Neural cell (in vitro differentiated cells): ENCODE measurements at regions not wholly inside any gene's neighbourhood (a gene's known extent, or its start where the extent isn't known, plus 50 kb on each side); places are given as distances from the start of the nearest gene placed in this dataset.

Experiments used
- H2AFZ ChIP-seq: fragments of 200-600, 300-800 bp; sonication (generic), shearing (Covaris generic); 2 replicates; pipeline ENCODE4 v1.6.0; 2014; ENCODE audit warnings: low read depth, mild to moderate bottlenecking, antibody characterized with exemption, low read length, moderate library complexity
- H3F3A ChIP-seq: fragments of 200-600 bp; shearing (Covaris generic); 2 replicates; pipeline ENCODE4 v1.6.1; 2016; ENCODE audit warnings: mild to moderate bottlenecking, moderate library complexity, mixed read lengths, antibody characterized with exemption, low read length; ENCODE audit not compliant: insufficient read depth, poor library complexity, severe bottlenecking
- H3K27ac ChIP-seq: fragments of 200-600, 300-800 bp; sonication (generic), shearing (Covaris generic); 2 replicates; pipeline ENCODE4 v1.5.1; 2014; ENCODE audit warnings: mild to moderate bottlenecking, low read length, moderate library complexity
- H3K27me3 ChIP-seq: fragments of 300-800, 200-600 bp; sonication (generic), shearing (Covaris generic); 2 replicates; pipeline ENCODE4 v1.6.0; 2014; ENCODE audit warnings: mild to moderate bottlenecking, low read depth, low read length, moderate library complexity; ENCODE audit not compliant: insufficient read depth
- H3K36me3 ChIP-seq: fragments of 300-800, 200-600 bp; sonication (generic), shearing (Covaris generic); 2 replicates; pipeline ENCODE4 v1.5.1; 2014; ENCODE audit warnings: mild to moderate bottlenecking, antibody characterized with exemption, low read length, moderate library complexity; ENCODE audit not compliant: insufficient read depth
- H3K4me2 ChIP-seq: fragments of 300-800, 200-600 bp; sonication (generic), shearing (Covaris generic); 2 replicates; pipeline ENCODE4 v1.6.0; 2014; ENCODE audit warnings: mild to moderate bottlenecking, low read length
- H3K4me3 ChIP-seq: fragments of 300-800, 200-600 bp; sonication (generic), shearing (Covaris generic); 2 replicates; pipeline ENCODE4 v1.5.1; 2014; ENCODE audit warnings: mild to moderate bottlenecking, low read length, moderate library complexity
- H3K79me2 ChIP-seq: fragments of 200-600 bp; shearing (Covaris generic); replicated peaks from 2 replicates; pipeline ENCODE4 v1.6.0; 2014; ENCODE audit warnings: mild to moderate bottlenecking, low read length, moderate library complexity; ENCODE audit not compliant: insufficient read depth
- H3K9ac ChIP-seq: fragments of 300-800, 200-600 bp; sonication (generic), shearing (Covaris generic); 2 replicates; pipeline ENCODE4 v1.6.1; 2016; ENCODE audit warnings: mild to moderate bottlenecking, low read length, mixed read lengths
- H3K9me2 ChIP-seq: fragments of 200-600 bp; shearing (Covaris generic); 2 replicates; pipeline ENCODE4 v1.6.1; 2016; ENCODE audit warnings: mild to moderate bottlenecking, low read length, mixed read lengths; ENCODE audit not compliant: insufficient read depth
- H3K9me3 ChIP-seq: fragments of 200-600, 300-800 bp; sonication (generic), shearing (Covaris generic); 2 replicates; pipeline ENCODE4 v1.6.1; 2016; ENCODE audit warnings: mild to moderate bottlenecking, mixed run types, low read length, moderate library complexity, mixed read lengths
- H4K20me1 ChIP-seq: fragments of 200-600 bp; shearing (Covaris generic); 2 replicates; pipeline ENCODE4 v1.6.1; 2016; ENCODE audit warnings: mild to moderate bottlenecking, mixed run types; ENCODE audit not compliant: insufficient read depth
- CTCF ChIP-seq: fragments of 450-650 bp; IDR thresholded peaks from 2 replicates; pipeline ENCODE4 v1.5.1; 2014; ENCODE audit warnings: antibody characterized with exemption, mild to moderate bottlenecking, moderate library complexity; ENCODE audit not compliant: poor library complexity, severe bottlenecking
- EP300 ChIP-seq: fragments of 450-650 bp; conservative IDR thresholded peaks from 2 replicates; pipeline ENCODE4 v1.6.1; 2014; ENCODE audit warnings: antibody characterized with exemption, mild to moderate bottlenecking, moderate library complexity; ENCODE audit not compliant: poor library complexity, severe bottlenecking
- EZH2 ChIP-seq: fragments of 200-600, 300-800 bp; shearing (Covaris generic), sonication (generic); IDR thresholded peaks from 2 replicates; pipeline ENCODE4 v1.6.1; 2014; ENCODE audit warnings: antibody characterized with exemption, low read length, borderline replicate concordance, mild to moderate bottlenecking; ENCODE audit not compliant: insufficient read depth, poor library complexity, severe bottlenecking
- MXI1 ChIP-seq: fragments of 450-650 bp; conservative IDR thresholded peaks from 2 replicates; pipeline ENCODE4 v1.6.1; 2014; ENCODE audit warnings: antibody characterized with exemption, mild to moderate bottlenecking; ENCODE audit not compliant: poor library complexity, severe bottlenecking
- POLR2AphosphoS5 ChIP-seq: IDR thresholded peaks from 2 replicates; pipeline ENCODE4 v1.6.1; 2012
- RAD21 ChIP-seq: fragments of 450-650 bp; conservative IDR thresholded peaks from 2 replicates; pipeline ENCODE4 v1.6.1; 2014; ENCODE audit warnings: antibody characterized with exemption, mild to moderate bottlenecking, moderate library complexity
- REST ChIP-seq: IDR thresholded peaks from 2 replicates; pipeline ENCODE4 v1.6.1; 2012; ENCODE audit warnings: borderline replicate concordance
- SMC3 ChIP-seq: fragments of 450-650 bp; conservative IDR thresholded peaks from 2 replicates; pipeline ENCODE4 v1.6.1; 2014; ENCODE audit warnings: antibody characterized with exemption, mild to moderate bottlenecking, moderate library complexity; ENCODE audit not compliant: poor library complexity
- TAF1 ChIP-seq: IDR thresholded peaks from 2 replicates; pipeline ENCODE4 v1.6.1; 2012; ENCODE audit warnings: low read depth

- no peaks in the 10 kb centered on the region for H3K27me3 ChIP-seq
- no peaks in the 10 kb centered on the region for H3K9me2 ChIP-seq
- no peak overlapping the region for H3K4me2 ChIP-seq
- no peaks in the 10 kb centered on the region for H3K36me3 ChIP-seq
- no peak overlapping the region for H2AFZ ChIP-seq
- no peaks in the 10 kb centered on the region for H4K20me1 ChIP-seq
- H3K9ac ChIP-seq, result no peak overlapping the region
- no peak for TF ChIP-seq REST
- TF ChIP-seq POLR2AphosphoS5, result no peak
- TF ChIP-seq TAF1, result no peak
- TF ChIP-seq SMC3, result no peak
- TF ChIP-seq EZH2, result no peak
- no peak for TF ChIP-seq MXI1
- no peak for TF ChIP-seq RAD21
- TF ChIP-seq EP300, result no peak
- TF ChIP-seq CTCF, result no peak
- H3K9me3 ChIP-seq, result no peaks in the 10 kb centered on the region
- no peak overlapping the region for H3K4me3 ChIP-seq
- H3K79me2 ChIP-seq, result no peaks in the 10 kb centered on the region
- H3F3A ChIP-seq, result no peaks in the 10 kb centered on the region
- no peak overlapping the region for H3K27ac ChIP-seq
Measured at GRCh38 chr7:84247591-84247990, 53.0 kb upstream of the SEMA3A start.

DNA sequence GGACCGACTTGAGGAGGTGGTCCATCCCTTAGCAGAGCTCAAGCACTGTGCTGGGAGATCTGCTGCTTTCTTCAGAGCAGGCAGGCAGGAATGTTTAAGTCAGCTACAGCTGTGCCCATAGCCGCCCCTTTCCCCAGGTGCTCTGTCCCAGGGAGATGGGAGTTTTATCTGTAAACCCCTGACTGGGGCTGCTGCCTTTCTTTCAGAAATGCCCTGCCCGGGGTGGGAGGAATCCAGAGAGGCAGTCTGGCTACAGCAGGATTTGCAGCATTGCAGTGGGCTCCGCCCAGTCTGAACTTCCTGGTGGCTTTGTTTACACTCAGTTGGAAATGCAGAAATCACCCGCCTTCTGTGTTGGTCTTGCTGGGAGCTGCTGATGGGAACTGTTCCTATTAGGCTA lies 51.2 kb upstream of the SEMA3A start:
- no peaks in the 10 kb centered on the region for H3K9me3 ChIP-seq
- no peak overlapping the region for H3K4me3 ChIP-seq
- TF ChIP-seq SMC3 (no peak), EP300 (no peak), REST (no peak), CTCF (no peak), MXI1 (no peak), RAD21 (no peak), TAF1 (no peak), POLR2AphosphoS5 (no peak), EZH2 (no peak)
- H3K9ac ChIP-seq, result no peak overlapping the region
- H3K9me2 ChIP-seq, result no peaks in the 10 kb centered on the region
- no peak overlapping the region for H2AFZ ChIP-seq
- no peak overlapping the region for H3K4me2 ChIP-seq
- no peaks in the 10 kb centered on the region for H4K20me1 ChIP-seq
- H3K79me2 ChIP-seq, result no peaks in the 10 kb centered on the region
- no peak overlapping the region for H3K27ac ChIP-seq
- no peaks in the 10 kb centered on the region for H3K36me3 ChIP-seq
- no peaks in the 10 kb centered on the region for H3F3A ChIP-seq
- no peaks in the 10 kb centered on the region for H3K27me3 ChIP-seq
